ENCODE measurements at regions not wholly inside any gene's neighbourhood (a gene's known extent, or its start where the extent isn't known, plus 50 kb on each side); places are given as distances from the start of the nearest gene placed in this dataset.

GRCh38 chr18:22680944-22681343 lies 252.2 kb upstream of the RBBP8 start:
- Histone ChIP-seq H3K9me2 (ENCODE audit: insufficient read depth, low read length) (no peaks in the 10 kb centered on the region), H3K27ac (ENCODE audit: low read length) (no peak overlapping the region), H3K79me2 (replicated peaks; ENCODE audit: insufficient read depth, low read length) (no peaks in the 10 kb centered on the region), H3K4me3 (ENCODE audit: low read length) (no peak overlapping the region), H3K36me3 (ENCODE audit: insufficient read depth, low read length) (no peaks in the 10 kb centered on the region), H3K4me2 (ENCODE audit: low read length) (no peak overlapping the region), H3K9ac (ENCODE audit: low read length) (no peak overlapping the region), H3F3A (ENCODE audit: insufficient read depth, low read length, poor library complexity, severe bottlenecking) (no peaks in the 10 kb centered on the region), H3K27me3 (ENCODE audit: insufficient read depth, low read depth, low read length) (no peaks in the 10 kb centered on the region), H2AFZ (ENCODE audit: low read depth, low read length) (no peak overlapping the region), H4K20me1 (ENCODE audit: insufficient read depth) (no peaks in the 10 kb centered on the region), H3K9me3 (ENCODE audit: low read length) (no peaks in the 10 kb centered on the region)
- TF ChIP-seq POLR2AphosphoS5 (IDR thresholded peaks at IDR 0.05), result no peak
- TF ChIP-seq REST (IDR thresholded peaks at IDR 0.05; ENCODE audit: borderline replicate concordance), result no peak
- no peak for TF ChIP-seq CTCF (IDR thresholded peaks at IDR 0.05; ENCODE audit: poor library complexity, severe bottlenecking)
- TF ChIP-seq EZH2 (IDR thresholded peaks at IDR 0.05; ENCODE audit: borderline replicate concordance, insufficient read depth, low read length, poor library complexity, severe bottlenecking), result no peak
- no peak for TF ChIP-seq EP300 (conservative IDR thresholded peaks at IDR 0.05; ENCODE audit: poor library complexity, severe bottlenecking)
- TF ChIP-seq RAD21 (conservative IDR thresholded peaks at IDR 0.05), result no peak
- no peak for TF ChIP-seq MXI1 (conservative IDR thresholded peaks at IDR 0.05; ENCODE audit: poor library complexity, severe bottlenecking)
- no peak for TF ChIP-seq TAF1 (IDR thresholded peaks at IDR 0.05; ENCODE audit: low read depth)
- TF ChIP-seq SMC3 (conservative IDR thresholded peaks at IDR 0.05; ENCODE audit: poor library complexity), result no peak

GRCh38 chr18:22681908-22682307 lies 251.2 kb upstream of the RBBP8 start:
- H3K27ac ChIP-seq (ENCODE audit: low read length), result no peak overlapping the region
- H3F3A ChIP-seq (ENCODE audit: insufficient read depth, low read length, poor library complexity, severe bottlenecking), result no peaks in the 10 kb centered on the region
- TF ChIP-seq EZH2 (IDR thresholded peaks at IDR 0.05; ENCODE audit: borderline replicate concordance, insufficient read depth, low read length, poor library complexity, severe bottlenecking) (no peak), EP300 (conservative IDR thresholded peaks at IDR 0.05; ENCODE audit: poor library complexity, severe bottlenecking) (no peak), SMC3 (conservative IDR thresholded peaks at IDR 0.05; ENCODE audit: poor library complexity) (no peak), REST (IDR thresholded peaks at IDR 0.05; ENCODE audit: borderline replicate concordance) (no peak), RAD21 (conservative IDR thresholded peaks at IDR 0.05) (no peak), TAF1 (IDR thresholded peaks at IDR 0.05; ENCODE audit: low read depth) (no peak), POLR2AphosphoS5 (IDR thresholded peaks at IDR 0.05) (no peak), MXI1 (conservative IDR thresholded peaks at IDR 0.05; ENCODE audit: poor library complexity, severe bottlenecking) (no peak), CTCF (IDR thresholded peaks at IDR 0.05; ENCODE audit: poor library complexity, severe bottlenecking) (no peak)
- no peak overlapping the region for H3K4me3 ChIP-seq (ENCODE audit: low read length)
- H3K9me2 ChIP-seq (ENCODE audit: insufficient read depth, low read length), result no peaks in the 10 kb centered on the region
- H3K9me3 ChIP-seq (ENCODE audit: low read length), result no peaks in the 10 kb centered on the region
- no peaks in the 10 kb centered on the region for H3K36me3 ChIP-seq (ENCODE audit: insufficient read depth, low read length)
- no peak overlapping the region for H3K9ac ChIP-seq (ENCODE audit: low read length)
- H3K79me2 ChIP-seq (replicated peaks; ENCODE audit: insufficient read depth, low read length), result no peaks in the 10 kb centered on the region
- H3K27me3 ChIP-seq (ENCODE audit: insufficient read depth, low read depth, low read length), result no peaks in the 10 kb centered on the region
- H3K4me2 ChIP-seq (ENCODE audit: low read length), result no peak overlapping the region
- H4K20me1 ChIP-seq (ENCODE audit: insufficient read depth), result no peaks in the 10 kb centered on the region
- no peak overlapping the region for H2AFZ ChIP-seq (ENCODE audit: low read depth, low read length)

All from neural cell (in vitro differentiated cells).